Smooth muscle cell (in vitro differentiated cells): ENCODE measurements at regions not wholly inside any gene's neighbourhood (a gene's known extent, or its start where the extent isn't known, plus 50 kb on each side); places are given as distances from the start of the nearest gene placed in this dataset.

Source experiments
- DNase-seq: peaks from one replicate; lab custom pipeline; 2025; ENCODE audit not compliant: unreplicated experiment; lab: John Stamatoyannopoulos, UW
- H2AFZ ChIP-seq: fragments of 200-600 bp; sonication (generic); 2 replicates; pipeline ENCODE4 v1.6.0; 2016; ENCODE audit warnings: antibody characterized with exemption, low read depth, mild to moderate bottlenecking
- H3F3A ChIP-seq: fragments of 200-600 bp; sonication (generic); 2 replicates; pipeline ENCODE4 v1.6.0; 2017; ENCODE audit warnings: antibody characterized with exemption, low read depth
- H3K27ac ChIP-seq: fragments of 200-600 bp; sonication (generic); 2 replicates; pipeline ENCODE4 v1.5.1; 2016; ENCODE audit warnings: low read depth, mild to moderate bottlenecking
- H3K27me3 ChIP-seq: fragments of 200-600 bp; sonication (generic); 2 replicates; pipeline ENCODE4 v1.6.1; 2016; ENCODE audit warnings: low read depth, mild to moderate bottlenecking
- H3K36me3 ChIP-seq: fragments of 200-600 bp; sonication (generic); 2 replicates; pipeline ENCODE4 v1.5.1; 2016; ENCODE audit warnings: low read depth
- H3K4me1 ChIP-seq: fragments of 200-600 bp; sonication (generic); 2 replicates; pipeline ENCODE4 v1.5.1; 2016; ENCODE audit warnings: low read depth
- H3K4me2 ChIP-seq: fragments of 200-600 bp; sonication (generic); 2 replicates; pipeline ENCODE4 v1.6.0; 2016; ENCODE audit warnings: mild to moderate bottlenecking
- H3K4me3 ChIP-seq: fragments of 200-600 bp; sonication (generic); 2 replicates; pipeline ENCODE4 v1.5.1; 2016; ENCODE audit warnings: mild to moderate bottlenecking
- H3K79me2 ChIP-seq: fragments of 200-600 bp; sonication (generic); 2 replicates; pipeline ENCODE4 v1.6.0; 2016; ENCODE audit warnings: low read depth, mild to moderate bottlenecking
- H3K9ac ChIP-seq: fragments of 200-600 bp; sonication (generic); 2 replicates; pipeline ENCODE4 v1.6.0; 2016; ENCODE audit warnings: low read depth
- H3K9me3 ChIP-seq: fragments of 200-600 bp; sonication (generic); replicated peaks from 2 replicates; pipeline ENCODE4 v1.5.1; 2016; ENCODE audit warnings: low read depth
- H4K20me1 ChIP-seq: fragments of 200-600 bp; sonication (generic); 2 replicates; pipeline ENCODE4 v1.6.0; 2016; ENCODE audit warnings: low read depth
- WGBS: methylation state at CpG from one replicate; pipeline ENCODE4 v1.1.7; 2016; ENCODE audit warnings: low lambda C conversion rate; 5-methylcytosine and 5-hydroxymethylcytosine counted together
- TF ChIP-seq, protein P1 (sequence below): fragments of 200-600 bp; sonication (generic); IDR thresholded peaks from 2 replicates; pipeline ENCODE4 v1.5.1; 2017; ENCODE audit warnings: borderline replicate concordance, mild to moderate bottlenecking, antibody characterized with exemption; ENCODE audit not compliant: insufficient read depth, poor library complexity, severe bottlenecking

DNA sequence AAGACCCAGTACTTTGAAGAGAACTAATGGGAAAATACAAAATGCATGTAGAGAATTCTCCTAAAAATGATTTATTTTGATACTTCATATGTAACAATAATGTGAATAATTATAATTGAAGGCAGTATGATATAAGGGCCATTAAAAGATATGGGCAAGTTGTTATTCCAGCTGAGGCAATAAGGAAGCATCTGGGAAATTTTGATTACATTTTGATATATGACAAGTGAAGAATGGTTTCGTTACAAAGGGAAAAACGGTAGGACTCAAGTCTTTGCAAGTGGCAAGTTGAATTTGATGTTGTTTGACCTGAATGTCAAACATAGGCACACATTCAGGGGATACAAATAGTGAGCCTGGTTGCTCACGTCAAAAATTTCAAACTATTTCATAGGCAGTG is 137.9 kb upstream of the TP63 start:
- no peaks in the 10 kb centered on the region for H4K20me1 ChIP-seq
- WGBS = 89% methylated on average over 3 of the region's 3 CpGs
- H3K4me2 ChIP-seq = no peak overlapping the region

DNA sequence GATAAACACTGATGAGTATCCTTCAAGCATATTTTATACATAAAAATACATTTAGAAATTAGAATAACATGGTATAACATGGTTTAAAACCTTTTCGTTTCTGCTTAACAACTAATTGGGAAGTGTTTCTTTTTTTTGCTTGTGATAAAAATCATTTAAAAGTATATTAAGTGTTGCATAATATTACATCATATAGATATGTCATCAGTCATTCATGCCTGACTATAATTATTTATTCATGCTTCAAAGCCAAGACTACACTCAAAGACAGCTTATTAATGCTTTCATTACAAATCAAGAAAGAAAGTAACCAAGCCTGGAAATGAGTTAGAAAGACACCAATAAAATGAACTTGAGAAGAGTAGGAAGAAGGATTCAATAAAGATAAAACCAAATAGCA is 136.6 kb upstream of the TP63 start:
- no peaks in the 10 kb centered on the region for H3K27me3 ChIP-seq
- DNase-seq = no peak
- no peak overlapping the region for H3K27ac ChIP-seq
- H3F3A ChIP-seq = no peaks in the 10 kb centered on the region
- H3K9ac ChIP-seq = no peak overlapping the region
- no peak overlapping the region for H3K4me3 ChIP-seq
- H3K4me1 ChIP-seq = no peaks in the 10 kb centered on the region
- no peaks in the 10 kb centered on the region for H3K36me3 ChIP-seq
- H4K20me1 ChIP-seq = no peaks in the 10 kb centered on the region
- no peaks in the 10 kb centered on the region for H3K9me3 ChIP-seq
- TF ChIP-seq, protein P1, sequence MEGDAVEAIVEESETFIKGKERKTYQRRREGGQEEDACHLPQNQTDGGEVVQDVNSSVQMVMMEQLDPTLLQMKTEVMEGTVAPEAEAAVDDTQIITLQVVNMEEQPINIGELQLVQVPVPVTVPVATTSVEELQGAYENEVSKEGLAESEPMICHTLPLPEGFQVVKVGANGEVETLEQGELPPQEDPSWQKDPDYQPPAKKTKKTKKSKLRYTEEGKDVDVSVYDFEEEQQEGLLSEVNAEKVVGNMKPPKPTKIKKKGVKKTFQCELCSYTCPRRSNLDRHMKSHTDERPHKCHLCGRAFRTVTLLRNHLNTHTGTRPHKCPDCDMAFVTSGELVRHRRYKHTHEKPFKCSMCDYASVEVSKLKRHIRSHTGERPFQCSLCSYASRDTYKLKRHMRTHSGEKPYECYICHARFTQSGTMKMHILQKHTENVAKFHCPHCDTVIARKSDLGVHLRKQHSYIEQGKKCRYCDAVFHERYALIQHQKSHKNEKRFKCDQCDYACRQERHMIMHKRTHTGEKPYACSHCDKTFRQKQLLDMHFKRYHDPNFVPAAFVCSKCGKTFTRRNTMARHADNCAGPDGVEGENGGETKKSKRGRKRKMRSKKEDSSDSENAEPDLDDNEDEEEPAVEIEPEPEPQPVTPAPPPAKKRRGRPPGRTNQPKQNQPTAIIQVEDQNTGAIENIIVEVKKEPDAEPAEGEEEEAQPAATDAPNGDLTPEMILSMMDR = no peak
- 95% methylated on average over 1 of the region's 1 CpG for WGBS
- H3K4me2 ChIP-seq = no peak overlapping the region
- H3K79me2 ChIP-seq = no peaks in the 10 kb centered on the region
- no peak overlapping the region for H2AFZ ChIP-seq

More for the DNA sequence above, 137.9 kb upstream of the TP63 start:
- no peaks in the 10 kb centered on the region for H3K79me2 ChIP-seq
- H3K4me3 ChIP-seq = no peak overlapping the region
- no peaks in the 10 kb centered on the region for H3K9me3 ChIP-seq
- no peak overlapping the region for H3K9ac ChIP-seq
- no peak overlapping the region for H3K27ac ChIP-seq
- no peaks in the 10 kb centered on the region for H3F3A ChIP-seq
- H2AFZ ChIP-seq = no peak overlapping the region
- no peaks in the 10 kb centered on the region for H3K4me1 ChIP-seq
- TF ChIP-seq, protein P1 = no peak
- H3K27me3 ChIP-seq = no peaks in the 10 kb centered on the region
- no peak for DNase-seq
- no peaks in the 10 kb centered on the region for H3K36me3 ChIP-seq

DNA sequence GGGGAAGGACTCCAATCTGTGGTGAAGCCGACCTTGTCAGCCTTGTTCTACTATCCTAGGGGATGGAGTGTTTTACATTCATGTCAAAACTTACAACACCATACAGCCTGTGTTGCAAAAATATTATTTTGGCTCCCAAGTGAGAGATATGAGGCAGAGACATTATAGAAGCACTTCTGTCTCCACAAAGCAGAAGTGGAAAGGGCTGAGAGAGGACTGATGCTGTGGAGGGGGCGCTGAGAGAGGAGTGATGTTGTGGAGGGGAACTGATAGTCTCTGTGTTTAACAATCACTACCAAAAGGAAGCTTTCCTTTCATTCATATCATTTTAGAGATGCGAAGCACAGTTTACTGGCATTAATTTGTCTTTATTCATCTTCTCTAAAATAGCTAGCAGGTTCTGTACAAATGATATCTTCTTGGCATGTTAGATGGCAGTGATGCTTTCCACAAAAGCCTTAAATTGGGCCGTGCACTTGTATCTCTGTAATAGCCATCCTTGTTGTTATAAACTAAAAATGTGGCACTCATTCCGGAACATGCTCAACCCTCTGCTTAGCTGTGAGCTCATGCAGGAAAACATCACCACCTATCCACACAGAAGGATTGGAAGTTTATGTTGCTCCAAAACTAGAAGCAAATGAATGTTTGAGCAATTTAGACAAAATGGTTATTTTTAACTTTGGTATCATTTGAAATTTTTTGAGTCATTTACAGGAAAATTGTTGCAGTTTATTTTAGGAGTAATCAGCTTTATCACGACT is 134.6 kb upstream of the TP63 start:
- Histone ChIP-seq H3K4me1 (no peaks in the 10 kb centered on the region), H3K9ac (no peak overlapping the region), H3K4me2 (no peak overlapping the region), H2AFZ (no peak overlapping the region), H3K27me3 (no peaks in the 10 kb centered on the region), H3K4me3 (no peak overlapping the region), H3K9me3 (no peaks in the 10 kb centered on the region), H3K79me2 (no peaks in the 10 kb centered on the region), H3K36me3 (no peaks in the 10 kb centered on the region), H3F3A (no peaks in the 10 kb centered on the region), H4K20me1 (no peaks in the 10 kb centered on the region), H3K27ac (no peak overlapping the region)
- TF ChIP-seq, protein P1 = no peak
- WGBS = 89% methylated on average over 6 of the region's 6 CpGs
- DNase-seq = no peak

DNA sequence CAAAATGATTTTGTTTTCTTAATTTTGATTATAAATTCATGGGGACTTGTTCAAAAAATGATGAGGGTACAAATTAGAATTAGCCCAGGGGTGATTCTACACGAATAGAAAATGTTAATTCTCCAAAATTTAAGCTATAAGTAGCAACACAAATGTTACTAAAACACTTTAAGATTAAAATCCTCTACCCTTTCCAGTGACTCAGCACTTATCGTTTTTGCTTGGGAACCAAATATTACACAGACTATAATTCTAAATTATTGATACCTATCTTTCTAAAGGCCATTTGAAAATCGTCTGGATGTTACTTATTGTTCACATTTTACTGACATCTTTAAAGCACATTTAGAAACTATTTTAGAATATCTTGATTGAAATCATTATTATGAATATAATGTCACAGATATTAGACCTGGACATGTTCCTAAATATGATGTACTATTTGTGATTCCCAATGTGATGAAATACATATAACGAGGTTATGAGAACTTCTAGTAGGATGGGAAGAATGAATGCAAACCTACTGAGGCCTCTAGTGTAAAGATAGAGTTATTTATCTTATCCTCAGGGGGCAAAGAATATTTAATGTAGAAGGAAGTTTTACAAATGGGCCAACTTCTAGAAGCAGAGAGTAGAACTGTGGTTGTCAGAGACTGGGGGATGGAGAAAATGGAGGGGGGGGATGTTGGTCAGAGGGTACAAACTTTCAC is 132.0 kb upstream of the TP63 start:
- H3K4me2 ChIP-seq = no peak overlapping the region

More for the DNA sequence above, 132.0 kb upstream of the TP63 start:
- no peaks in the 10 kb centered on the region for H3K27me3 ChIP-seq
- H3K9me3 ChIP-seq = no peaks in the 10 kb centered on the region
- no peaks in the 10 kb centered on the region for H3F3A ChIP-seq
- H3K4me1 ChIP-seq = no peaks in the 10 kb centered on the region
- no peaks in the 10 kb centered on the region for H4K20me1 ChIP-seq
- H3K9ac ChIP-seq = no peak overlapping the region
- no peak overlapping the region for H3K4me3 ChIP-seq
- no peak for DNase-seq
- no peak overlapping the region for H2AFZ ChIP-seq
- TF ChIP-seq, protein P1 = no peak
- H3K36me3 ChIP-seq = no peaks in the 10 kb centered on the region
- WGBS = 88% methylated on average over 4 of the region's 4 CpGs
- H3K27ac ChIP-seq = no peak overlapping the region
- no peaks in the 10 kb centered on the region for H3K79me2 ChIP-seq
